Breast epithelium (tissue), 4 donors: ENCODE measurements at regions not wholly inside any gene's neighbourhood (a gene's known extent, or its start where the extent isn't known, plus 50 kb on each side); places are given as distances from the start of the nearest gene placed in this dataset.

ENCODE experiments used
- DNase-seq, 2 donors: peaks; one replicate each; pipeline ENCODE4 v3.0.0-alpha.2; 2019; ENCODE audit warnings: low spot score in 2 of 2
- H3K27ac ChIP-seq, 2 donors: fragments of 200-600 bp; sonication (generic) in 1 of 2; one replicate each; pipeline ENCODE4 v1.5.1; 2016 to 2019; ENCODE audit warnings: mild to moderate bottlenecking in 1 of 2
- H3K27me3 ChIP-seq, 2 donors: fragments of 200-600 bp; sonication (generic) in 1 of 2; one replicate each; pipeline versions ENCODE4 v1.5.1 to v1.6.0; 2017 to 2019; ENCODE audit warnings: control low read depth in 1 of 2, mild to moderate bottlenecking in 1 of 2
- H3K36me3 ChIP-seq: fragments of 200-600 bp; one replicate; pipeline ENCODE4 v1.5.1; 2019
- H3K4me1 ChIP-seq, 2 donors: fragments of 200-600 bp; sonication (generic); one replicate each; pipeline ENCODE4 v1.5.1; 2016 to 2019; ENCODE audit warnings: control low read depth in 1 of 2
- H3K4me3 ChIP-seq, 3 donors: fragments of 200-600 bp; sonication (generic); 1 replicate in 2 of 3; 2 replicates in 1 of 3; pipeline ENCODE4 v1.5.1; 2016 to 2019; ENCODE audit warnings: mild to moderate bottlenecking in 3 of 3, moderate library complexity in 2 of 3
- H3K9me3 ChIP-seq, 2 donors: fragments of 200-600 bp; sonication (generic) in 1 of 2; one replicate each; pipeline ENCODE4 v1.5.1; 2016 to 2019; ENCODE audit warnings: control low read depth in 1 of 2
- CTCF ChIP-seq, 3 donors: fragments of 450-650 bp; IDR thresholded peaks; one replicate each; pipeline ENCODE4 v1.5.1; 2016 to 2017; ENCODE audit warnings: antibody characterized with exemption in 3 of 3, mild to moderate bottlenecking in 3 of 3, moderate library complexity in 3 of 3
- POLR2A ChIP-seq: fragments of 450-650 bp; IDR thresholded peaks from one replicate; pipeline ENCODE4 v1.6.1; 2016; ENCODE audit warnings: antibody characterized with exemption, mild to moderate bottlenecking, moderate library complexity
- POLR2AphosphoS5 ChIP-seq, 3 donors: sonication (generic); formaldehyde crosslinking; IDR thresholded peaks; one replicate each; pipeline ENCODE4 v1.6.1; 2017; ENCODE audit warnings: antibody characterized with exemption in 3 of 3
- intact Hi-C: fragments of 100-400 bp; cut with DNase I; formaldehyde crosslinking; loops from one replicate; pipeline ENCODE4 v1.15.1; 2023; ENCODE audit warnings: low total_unique reads

GRCh38 chr2:21693081-21693480 is 569.3 kb downstream of the TDRD15 start:
- Histone ChIP-seq H3K9me3 (no peaks in the 10 kb centered on the region), H3K36me3 (no peaks in the 10 kb centered on the region), H3K27ac (no peak overlapping the region), H3K4me1 (no peaks in the 10 kb centered on the region), H3K27me3 (peaks cover 0 to 3% of the 10 kb centered on the region in 2 donors), H3K4me3 (no peak overlapping the region)
- DNase-seq, result no peak
- no peak for TF ChIP-seq CTCF (IDR thresholded peaks at IDR 0.05)
- no peak for TF ChIP-seq POLR2A
- no peak for TF ChIP-seq POLR2AphosphoS5 (IDR thresholded peaks at IDR 0.05)
- intact Hi-C loops, result no loop called here

- DNase-seq, result no peak
- no peak for TF ChIP-seq POLR2AphosphoS5 (IDR thresholded peaks at IDR 0.05)
- TF ChIP-seq POLR2A, result no peak
- no peak for TF ChIP-seq CTCF (IDR thresholded peaks at IDR 0.05)
- Histone ChIP-seq H3K9me3 (no peaks in the 10 kb centered on the region), H3K4me1 (no peaks in the 10 kb centered on the region), H3K27me3 (no peaks in the 10 kb centered on the region), H3K36me3 (no peaks in the 10 kb centered on the region), H3K4me3 (no peak overlapping the region), H3K27ac (no peak overlapping the region)
- intact Hi-C loops, result no loop called here
These were observed 570.5 kb downstream of the TDRD15 start for GRCh38 chr2:21694079-21694878.

- H3K27me3 ChIP-seq, result no peaks in the 10 kb centered on the region
- no peak overlapping the region for H3K27ac ChIP-seq
- H3K9me3 ChIP-seq, result no peaks in the 10 kb centered on the region
- no peaks in the 10 kb centered on the region for H3K4me1 ChIP-seq
- intact Hi-C loops, result no loop called here
- no peak overlapping the region for H3K4me3 ChIP-seq
- TF ChIP-seq POLR2A, result no peak
- no peak for TF ChIP-seq POLR2AphosphoS5 (IDR thresholded peaks at IDR 0.05)
- no peak for TF ChIP-seq CTCF (IDR thresholded peaks at IDR 0.05)
- no peaks in the 10 kb centered on the region for H3K36me3 ChIP-seq
- DNase-seq, result no peak
These were observed 573.1 kb downstream of the TDRD15 start for GRCh38 chr2:21696900-21697299.

- no peaks in the 10 kb centered on the region for H3K27me3 ChIP-seq
- no peak for TF ChIP-seq CTCF (IDR thresholded peaks at IDR 0.05)
- no peak for TF ChIP-seq POLR2AphosphoS5 (IDR thresholded peaks at IDR 0.05)
- no peak for TF ChIP-seq POLR2A
- no peaks in the 10 kb centered on the region for H3K9me3 ChIP-seq
- intact Hi-C loops, result no loop called here
- DNase-seq, result no peak
- no peaks in the 10 kb centered on the region for H3K36me3 ChIP-seq
- no peak overlapping the region for H3K4me3 ChIP-seq
- H3K27ac ChIP-seq, result no peak overlapping the region
- H3K4me1 ChIP-seq, result no peaks in the 10 kb centered on the region
These were observed 576.9 kb downstream of the TDRD15 start for GRCh38 chr2:21700644-21701043.

DNA sequence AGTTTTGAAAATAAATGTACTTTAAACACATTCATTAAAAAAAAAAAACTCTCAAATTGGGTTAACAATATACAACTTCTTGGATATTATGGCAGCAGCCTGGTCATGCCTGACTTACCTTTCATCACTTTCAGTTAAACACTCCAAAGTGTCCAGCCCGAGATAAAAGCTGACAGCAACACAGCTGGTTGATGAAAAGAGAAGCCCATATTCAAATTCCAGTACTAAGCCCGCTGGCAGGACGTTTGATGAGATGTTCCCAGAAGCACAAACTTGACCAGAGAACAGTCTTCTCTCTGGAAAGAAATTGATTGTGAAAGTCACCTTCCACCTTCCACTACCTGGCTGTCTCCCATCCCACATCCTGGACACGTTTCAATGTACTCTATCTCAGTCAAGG is 586.3 kb downstream of the TDRD15 start:
- Histone ChIP-seq H3K36me3 (no peaks in the 10 kb centered on the region), H3K9me3 (no peaks in the 10 kb centered on the region), H3K27me3 (peaks cover 0 to 5% of the 10 kb centered on the region in 2 donors), H3K27ac (no peak overlapping the region), H3K4me3 (no peak overlapping the region), H3K4me1 (no peaks in the 10 kb centered on the region)
- intact Hi-C loops, result no loop called here
- no peak for DNase-seq
- TF ChIP-seq POLR2A, result no peak
- no peak for TF ChIP-seq CTCF (IDR thresholded peaks at IDR 0.05)
- no peak for TF ChIP-seq POLR2AphosphoS5 (IDR thresholded peaks at IDR 0.05)
